ENCODE measurements at regions not wholly inside any gene's neighbourhood (a gene's known extent, or its start where the extent isn't known, plus 50 kb on each side); places are given as distances from the start of the nearest gene placed in this dataset.

- Histone ChIP-seq H3K4me3 (ENCODE audit: low read length in 2 of 2) (no peak overlapping the region), H3K4me1 (ENCODE audit: control insufficient read depth in 2 of 2, insufficient read depth in 1 of 2, low read depth in 1 of 2, low read length in 2 of 2) (peaks cover 0 to 7% of the 10 kb centered on the region in 2 donors)
- WGBS, 2 donors (ENCODE audit: extremely low coverage in 2 of 2, insufficient read length in 2 of 2, insufficient replicate concordance in 1 of 2), result no CpG with 5 or more reads among the region's 10 CpGs
These were observed 89.4 kb upstream of the DUSP5 start for GRCh38 chr10:110408203-110408871.

GRCh38 chr10:110408943-110409342 is 88.8 kb upstream of the DUSP5 start:
- Histone ChIP-seq H3K27ac (replicated peaks; ENCODE audit: low read length) (no peak overlapping the region), H2AK5ac (ENCODE audit: low read depth, low read length) (no peak overlapping the region), H3K23ac (ENCODE audit: low read depth, low read length, poor library complexity) (no peak overlapping the region), H3K4ac (ENCODE audit: low read length) (no peak overlapping the region), H2BK120ac (ENCODE audit: low read depth, low read length) (no peak overlapping the region), H3K9ac (ENCODE audit: low read depth, low read length, poor library complexity) (no peak overlapping the region), H3K18ac (ENCODE audit: low read length) (no peak overlapping the region), H3K14ac (ENCODE audit: low read length) (peak overlapping the region; percentile 4), H2BK12ac (ENCODE audit: low read length) (no peak overlapping the region), H3K36me3 (replicated peaks in 1 of 2; ENCODE audit: control insufficient read depth in 2 of 2, insufficient read depth in 2 of 2, low read length in 2 of 2) (no peaks in the 10 kb centered on the region), H3K27me3 (ENCODE audit: control insufficient read depth in 3 of 3, insufficient read depth in 3 of 3, low read depth in 1 of 3, low read length in 3 of 3) (peaks cover 0 to 9% (median 0%) of the 10 kb centered on the region in 3 experiments), H3K9me3 (replicated peaks in 1 of 2; ENCODE audit: control insufficient read depth in 2 of 2, insufficient read depth in 1 of 2, low read depth in 1 of 2, low read length in 2 of 2) (no peaks in the 10 kb centered on the region), H2AFZ (ENCODE audit: low read length) (no peak overlapping the region), H4K91ac (ENCODE audit: low read depth, low read length, poor library complexity) (no peak overlapping the region), H2BK5ac (ENCODE audit: low read length) (no peak overlapping the region), H3K79me1 (ENCODE audit: low read depth, low read length) (no peaks in the 10 kb centered on the region), H3K4me2 (ENCODE audit: insufficient read depth, low read length, poor library complexity, severe bottlenecking) (no peak overlapping the region), H3K4me1 (ENCODE audit: control insufficient read depth in 2 of 2, insufficient read depth in 1 of 2, low read depth in 1 of 2, low read length in 2 of 2) (peaks cover 0 to 7% of the 10 kb centered on the region in 2 donors), H2BK15ac (ENCODE audit: low read length) (no peak overlapping the region), H3K4me3 (ENCODE audit: low read length in 2 of 2) (no peak overlapping the region), H4K8ac (ENCODE audit: low read depth, low read length) (no peak overlapping the region)
- WGBS, 2 donors (ENCODE audit: extremely low coverage in 2 of 2, insufficient read length in 2 of 2, insufficient replicate concordance in 1 of 2), result no CpG with 5 or more reads among the region's 8 CpGs
- DNase-seq (ENCODE audit: low spot score), result no peak

More at GRCh38 chr10:110408203-110408871, 89.4 kb upstream of the DUSP5 start:
- peaks cover 0 to 5% (median 0%) of the 10 kb centered on the region in 3 experiments for H3K27me3 ChIP-seq (ENCODE audit: control insufficient read depth in 3 of 3, insufficient read depth in 3 of 3, low read depth in 1 of 3, low read length in 3 of 3)
- H3K9me3 ChIP-seq (replicated peaks in 1 of 2; ENCODE audit: control insufficient read depth in 2 of 2, insufficient read depth in 1 of 2, low read depth in 1 of 2, low read length in 2 of 2), result no peaks in the 10 kb centered on the region
- no peak overlapping the region for H4K91ac ChIP-seq (ENCODE audit: low read depth, low read length, poor library complexity)
- no peak overlapping the region for H3K27ac ChIP-seq (replicated peaks; ENCODE audit: low read length)
- no peak overlapping the region for H2BK12ac ChIP-seq (ENCODE audit: low read length)
- H2AFZ ChIP-seq (ENCODE audit: low read length), result no peak overlapping the region
- H2BK120ac ChIP-seq (ENCODE audit: low read depth, low read length), result no peak overlapping the region
- H3K36me3 ChIP-seq (replicated peaks in 1 of 2; ENCODE audit: control insufficient read depth in 2 of 2, insufficient read depth in 2 of 2, low read length in 2 of 2), result no peaks in the 10 kb centered on the region
- peak overlapping the region; percentile 31 for H2AK5ac ChIP-seq (ENCODE audit: low read depth, low read length)
- H2BK5ac ChIP-seq (ENCODE audit: low read length), result no peak overlapping the region
- no peak for DNase-seq (ENCODE audit: low spot score)
- H3K18ac ChIP-seq (ENCODE audit: low read length), result peak overlapping the region; percentile 63
- no peak overlapping the region for H3K9ac ChIP-seq (ENCODE audit: low read depth, low read length, poor library complexity)
- H3K4ac ChIP-seq (ENCODE audit: low read length), result no peak overlapping the region
- no peak overlapping the region for H4K8ac ChIP-seq (ENCODE audit: low read depth, low read length)
- H2BK15ac ChIP-seq (ENCODE audit: low read length), result no peak overlapping the region
- H3K79me1 ChIP-seq (ENCODE audit: low read depth, low read length), result no peaks in the 10 kb centered on the region
- no peak overlapping the region for H3K14ac ChIP-seq (ENCODE audit: low read length)
- no peak overlapping the region for H3K4me2 ChIP-seq (ENCODE audit: insufficient read depth, low read length, poor library complexity, severe bottlenecking)
- H3K23ac ChIP-seq (ENCODE audit: low read depth, low read length, poor library complexity), result no peak overlapping the region

GRCh38 chr10:110409488-110409887 is 88.2 kb upstream of the DUSP5 start:
- Histone ChIP-seq H3K27ac (replicated peaks; ENCODE audit: low read length) (no peak overlapping the region), H2BK12ac (ENCODE audit: low read length) (no peak overlapping the region), H2AFZ (ENCODE audit: low read length) (no peak overlapping the region), H3K36me3 (replicated peaks in 1 of 2; ENCODE audit: control insufficient read depth in 2 of 2, insufficient read depth in 2 of 2, low read length in 2 of 2) (no peaks in the 10 kb centered on the region), H3K4ac (ENCODE audit: low read length) (no peak overlapping the region), H2BK120ac (ENCODE audit: low read depth, low read length) (no peak overlapping the region), H3K27me3 (ENCODE audit: control insufficient read depth in 3 of 3, insufficient read depth in 3 of 3, low read depth in 1 of 3, low read length in 3 of 3) (peaks cover 0 to 9% (median 0%) of the 10 kb centered on the region in 3 experiments), H3K9me3 (replicated peaks in 1 of 2; ENCODE audit: control insufficient read depth in 2 of 2, insufficient read depth in 1 of 2, low read depth in 1 of 2, low read length in 2 of 2) (no peaks in the 10 kb centered on the region), H3K9ac (ENCODE audit: low read depth, low read length, poor library complexity) (no peak overlapping the region), H4K8ac (ENCODE audit: low read depth, low read length) (no peak overlapping the region), H3K4me3 (ENCODE audit: low read length in 2 of 2) (no peak overlapping the region), H3K79me1 (ENCODE audit: low read depth, low read length) (no peaks in the 10 kb centered on the region), H3K14ac (ENCODE audit: low read length) (no peak overlapping the region), H3K18ac (ENCODE audit: low read length) (no peak overlapping the region), H3K4me1 (ENCODE audit: control insufficient read depth in 2 of 2, insufficient read depth in 1 of 2, low read depth in 1 of 2, low read length in 2 of 2) (peaks cover 0 to 7% of the 10 kb centered on the region in 2 donors), H4K91ac (ENCODE audit: low read depth, low read length, poor library complexity) (no peak overlapping the region), H2BK5ac (ENCODE audit: low read length) (no peak overlapping the region), H2BK15ac (ENCODE audit: low read length) (no peak overlapping the region), H3K4me2 (ENCODE audit: insufficient read depth, low read length, poor library complexity, severe bottlenecking) (no peak overlapping the region), H2AK5ac (ENCODE audit: low read depth, low read length) (no peak overlapping the region), H3K23ac (ENCODE audit: low read depth, low read length, poor library complexity) (no peak overlapping the region)
- no CpG with 5 or more reads among the region's 4 CpGs for WGBS, 2 donors (ENCODE audit: extremely low coverage in 2 of 2, insufficient read length in 2 of 2, insufficient replicate concordance in 1 of 2)
- no peak for DNase-seq (ENCODE audit: low spot score)

GRCh38 chr10:110409926-110410325 is 87.8 kb upstream of the DUSP5 start:
- Histone ChIP-seq H2BK5ac (ENCODE audit: low read length) (no peak overlapping the region), H3K79me1 (ENCODE audit: low read depth, low read length) (no peaks in the 10 kb centered on the region), H3K4me1 (ENCODE audit: control insufficient read depth in 2 of 2, insufficient read depth in 1 of 2, low read depth in 1 of 2, low read length in 2 of 2) (peaks cover 0 to 7% of the 10 kb centered on the region in 2 donors), H3K18ac (ENCODE audit: low read length) (no peak overlapping the region), H3K4me2 (ENCODE audit: insufficient read depth, low read length, poor library complexity, severe bottlenecking) (no peak overlapping the region), H3K4ac (ENCODE audit: low read length) (no peak overlapping the region), H3K27ac (replicated peaks; ENCODE audit: low read length) (no peak overlapping the region), H4K91ac (ENCODE audit: low read depth, low read length, poor library complexity) (no peak overlapping the region), H2BK15ac (ENCODE audit: low read length) (no peak overlapping the region), H3K9ac (ENCODE audit: low read depth, low read length, poor library complexity) (no peak overlapping the region), H3K14ac (ENCODE audit: low read length) (no peak overlapping the region), H2BK120ac (ENCODE audit: low read depth, low read length) (no peak overlapping the region), H4K8ac (ENCODE audit: low read depth, low read length) (no peak overlapping the region), H2AK5ac (ENCODE audit: low read depth, low read length) (no peak overlapping the region), H3K36me3 (replicated peaks in 1 of 2; ENCODE audit: control insufficient read depth in 2 of 2, insufficient read depth in 2 of 2, low read length in 2 of 2) (no peaks in the 10 kb centered on the region), H3K4me3 (ENCODE audit: low read length in 2 of 2) (no peak overlapping the region), H3K23ac (ENCODE audit: low read depth, low read length, poor library complexity) (no peak overlapping the region), H2AFZ (ENCODE audit: low read length) (no peak overlapping the region), H3K27me3 (ENCODE audit: control insufficient read depth in 3 of 3, insufficient read depth in 3 of 3, low read depth in 1 of 3, low read length in 3 of 3) (peaks cover 0 to 12% (median 0%) of the 10 kb centered on the region in 3 experiments), H2BK12ac (ENCODE audit: low read length) (no peak overlapping the region), H3K9me3 (replicated peaks in 1 of 2; ENCODE audit: control insufficient read depth in 2 of 2, insufficient read depth in 1 of 2, low read depth in 1 of 2, low read length in 2 of 2) (no peaks in the 10 kb centered on the region)
- no CpG with 5 or more reads among the region's 4 CpGs for WGBS, 2 donors (ENCODE audit: extremely low coverage in 2 of 2, insufficient read length in 2 of 2, insufficient replicate concordance in 1 of 2)
- no peak for DNase-seq (ENCODE audit: low spot score)

All from neuronal stem cell (in vitro differentiated cells).